ENCODE measurements at regions not wholly inside any gene's neighbourhood (a gene's known extent, or its start where the extent isn't known, plus 50 kb on each side); places are given as distances from the start of the nearest gene placed in this dataset.

DNA sequence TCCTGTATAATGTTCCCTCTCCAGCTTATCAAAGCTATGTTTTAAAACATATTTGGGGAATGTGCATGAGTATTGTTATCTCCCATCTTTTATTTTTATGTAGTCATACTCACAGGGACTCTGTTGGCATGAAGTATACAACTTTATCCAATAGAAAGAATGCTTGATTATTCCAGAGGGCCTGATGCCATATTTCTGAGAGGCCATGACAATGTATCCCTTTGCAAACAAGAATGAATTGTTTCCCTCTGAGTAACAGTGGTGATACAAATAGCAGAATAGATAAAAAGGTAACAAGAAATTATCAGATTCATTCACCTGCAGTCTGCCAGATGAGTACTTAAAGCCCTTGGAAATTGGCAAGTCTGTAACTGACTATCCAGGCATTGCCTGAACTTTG is 125.9 kb downstream of the PLK2 start:
- TF ChIP-seq SUZ12 (IDR thresholded peaks at IDR 0.05; ENCODE audit: extremely low read depth, insufficient read depth, insufficient read length) (no peak), YY1 (IDR thresholded peaks at IDR 0.05; ENCODE audit: insufficient read depth, insufficient read length) (no peak)
